A549 (cell line): ENCODE measurements at regions not wholly inside any gene's neighbourhood (a gene's known extent, or its start where the extent isn't known, plus 50 kb on each side); places are given as distances from the start of the nearest gene placed in this dataset.

ENCODE experiments used
- ATAC-seq, 2 experiments: fragments of 200-7000 bp in 1 of 2; fragments of >200 bp in 1 of 2; cut with Nextera tagmentation in 1 of 2; cut with Tn5 transposase in 1 of 2; 3 replicates each; pipeline versions ENCODE4 v1.8.0 to v1.9.1; 2018 to 2020; ENCODE audit warnings: mild to moderate bottlenecking in 1 of 2, moderate library complexity in 1 of 2
- CTCF ChIA-PET: fragments of 300-600 bp; sonication (Branson Sonifier 250); formaldehyde crosslinking; extraction: SDS; loops from one replicate; lab custom pipeline; 2021; ENCODE audit warnings: antibody characterized with exemption, inconsistent platforms; lab: Yijun Ruan, JAX
- POLR2A ChIA-PET: fragments of 350-600 bp; formaldehyde crosslinking; extraction: SDS; loops from one replicate; lab custom pipeline; 2021; ENCODE audit warnings: antibody characterized with exemption, inconsistent platforms; lab: Yijun Ruan, JAX
- DNase-seq, 2 experiments: peaks; one replicate each; pipeline versions ENCODE4 v3.0.0 to v3.0.0-alpha.2; 2011 to 2016; ENCODE audit warnings: low read depth in 1 of 2, low spot score in 1 of 2
- FAIRE-seq: peaks from 2 replicates; lab custom pipeline; 2011; peaks lifted over from hg19 to GRCh38; lab: Jason Lieb, UNC
- H3K27ac ChIP-seq, 2 experiments: fragments of >200 bp; sonication (Bioruptor Twin); formaldehyde crosslinking; 3 replicates each; pipeline ENCODE4 v1.5.1; 2016 to 2017
- H3K4me1 ChIP-seq: fragments of >200 bp; sonication (Bioruptor Twin); formaldehyde crosslinking; 3 replicates; pipeline ENCODE4 v1.6.1; 2016
- H3K4me2 ChIP-seq: fragments of >200 bp; sonication (Bioruptor Twin); formaldehyde crosslinking; 3 replicates; pipeline ENCODE4 v1.6.1; 2016
- H3K4me3 ChIP-seq: fragments of >200 bp; sonication (Bioruptor Twin); formaldehyde crosslinking; 3 replicates; pipeline ENCODE4 v1.5.1; 2016
- H3K9me3 ChIP-seq: fragments of >200 bp; sonication (Bioruptor Twin); formaldehyde crosslinking; 3 replicates; pipeline ENCODE4 v1.6.1; 2016
- ESRRA ChIP-seq: fragments of 150-350 bp; IDR thresholded peaks from 2 replicates; pipeline ENCODE4 v1.6.1; 2014; ENCODE audit warnings: mild to moderate bottlenecking, low read length, borderline replicate concordance
- FOSL2 ChIP-seq, 2 experiments: fragments of 450-650 bp in 1 of 2; fragments of >200 bp in 1 of 2; sonication (Bioruptor Twin) in 1 of 2; formaldehyde crosslinking; IDR thresholded peaks; 2 replicates each; pipeline versions ENCODE4 v1.5.0 to v1.6.1; 2016 to 2020; ENCODE audit warnings: mild to moderate bottlenecking in 1 of 2, moderate library complexity in 1 of 2
- HDAC2 ChIP-seq: fragments of 200-600 bp; sonication (generic); IDR thresholded peaks from 2 replicates; pipeline ENCODE4 v1.6.1; 2016
- HEYL ChIP-seq: fragments of 250-450 bp; sonication (Bioruptor Pico); IDR thresholded peaks from 2 replicates; pipeline ENCODE4 v1.8.0; 2021; ENCODE audit warnings: mild to moderate bottlenecking, moderate library complexity
- HOXA7 ChIP-seq: fragments of 250-450 bp; sonication (Bioruptor Pico); IDR thresholded peaks from 2 replicates; pipeline ENCODE4 v1.5.0; 2020; ENCODE audit warnings: mild to moderate bottlenecking, moderate library complexity
- HOXB5 ChIP-seq: fragments of 250-450 bp; sonication (Bioruptor Pico); IDR thresholded peaks from 2 replicates; pipeline ENCODE4 v1.5.0; 2020; ENCODE audit warnings: mild to moderate bottlenecking, moderate library complexity
- PHF8 ChIP-seq: fragments of 200-600 bp; sonication (generic); IDR thresholded peaks from 2 replicates; pipeline ENCODE4 v1.6.1; 2016; ENCODE audit warnings: low read depth, mild to moderate bottlenecking, antibody characterized with exemption, moderate library complexity, borderline replicate concordance
- POLR2A ChIP-seq: IDR thresholded peaks from 2 replicates; pipeline ENCODE4 v1.6.1; 2012; ENCODE audit warnings: mild to moderate bottlenecking, low read length
- POLR2AphosphoS2 ChIP-seq: conservative IDR thresholded peaks from 2 replicates; pipeline ENCODE4 v1.6.1; 2012; ENCODE audit warnings: low read length, improper control_type of control experiment, inconsistent platforms
- RAD21 ChIP-seq, 2 experiments: fragments of >200 bp in 1 of 2; sonication (Bioruptor Twin) in 1 of 2; formaldehyde crosslinking in 1 of 2; IDR thresholded peaks in 1 of 2; conservative IDR thresholded peaks in 1 of 2; 2 replicates in 1 of 2; 3 replicates in 1 of 2; pipeline ENCODE4 v1.6.1; 2012 to 2018; ENCODE audit warnings: inconsistent platforms in 1 of 2
- RFX5 ChIP-seq: fragments of 450-650 bp; IDR thresholded peaks from 2 replicates; pipeline ENCODE4 v1.7.1; 2014; ENCODE audit warnings: antibody characterized with exemption, mild to moderate bottlenecking, moderate library complexity
- RNF2 ChIP-seq: fragments of 200-600 bp; sonication (generic); IDR thresholded peaks from 2 replicates; pipeline ENCODE4 v1.6.1; 2016; ENCODE audit warnings: low read depth, mild to moderate bottlenecking, antibody characterized with exemption, moderate library complexity, borderline replicate concordance
- SREBF2 ChIP-seq: fragments of 450-650 bp; IDR thresholded peaks from 2 replicates; pipeline ENCODE4 v1.6.1; 2014; ENCODE audit warnings: mild to moderate bottlenecking, moderate library complexity
- ZNF302 ChIP-seq: fragments of 250-450 bp; sonication (Bioruptor Pico); IDR thresholded peaks from 2 replicates; pipeline ENCODE4 v1.9.0; 2021; ENCODE audit warnings: inconsistent platforms, mild to moderate bottlenecking, moderate library complexity
- ZSCAN20 ChIP-seq: fragments of 250-450 bp; sonication (Bioruptor Pico); IDR thresholded peaks from 2 replicates; pipeline ENCODE4 v1.8.0; 2022; ENCODE audit warnings: mild to moderate bottlenecking, moderate library complexity
- WGBS: methylation state at CpG from one replicate; pipeline ENCODE4 v1.1.6; 2017; ENCODE audit errors: missing lambda C conversion rate; 5-methylcytosine and 5-hydroxymethylcytosine counted together
- TF ChIP-seq, protein P1 (sequence below): fragments of 250-450 bp; sonication (Bioruptor Pico); IDR thresholded peaks from 2 replicates; pipeline ENCODE4 v1.5.0; 2021; ENCODE audit warnings: mild to moderate bottlenecking, moderate library complexity, borderline replicate concordance
- TF ChIP-seq, protein P2 (sequence below): IDR thresholded peaks from 2 replicates; pipeline ENCODE4 v1.6.1; 2012
- TF ChIP-seq, protein P3 (sequence below): IDR thresholded peaks from 2 replicates; pipeline ENCODE4 v1.6.1; 2012
- TF ChIP-seq, protein P4 (sequence below): fragments of 150-350 bp; IDR thresholded peaks from 2 replicates; pipeline ENCODE4 v1.6.1; 2014; ENCODE audit warnings: low read depth, mild to moderate bottlenecking, low read length
- TF ChIP-seq, protein P5 (sequence below): fragments of 450-650 bp; IDR thresholded peaks from 2 replicates; pipeline ENCODE4 v1.6.1; 2014; ENCODE audit warnings: antibody characterized with exemption
- TF ChIP-seq, protein P6 (sequence below): fragments of >200 bp; sonication (Bioruptor Twin); formaldehyde crosslinking; IDR thresholded peaks from 3 replicates; pipeline ENCODE4 v1.5.1; 2016
- TF ChIP-seq, protein P7 (sequence below): IDR thresholded peaks from 2 replicates; pipeline ENCODE4 v1.6.1; 2012; ENCODE audit warnings: low read depth, borderline replicate concordance
- TF ChIP-seq, protein P8 (sequence below): fragments of 200-600 bp; sonication (generic); IDR thresholded peaks from 2 replicates; pipeline ENCODE4 v1.6.1; 2016; ENCODE audit warnings: antibody characterized with exemption, mild to moderate bottlenecking, moderate library complexity

DNA sequence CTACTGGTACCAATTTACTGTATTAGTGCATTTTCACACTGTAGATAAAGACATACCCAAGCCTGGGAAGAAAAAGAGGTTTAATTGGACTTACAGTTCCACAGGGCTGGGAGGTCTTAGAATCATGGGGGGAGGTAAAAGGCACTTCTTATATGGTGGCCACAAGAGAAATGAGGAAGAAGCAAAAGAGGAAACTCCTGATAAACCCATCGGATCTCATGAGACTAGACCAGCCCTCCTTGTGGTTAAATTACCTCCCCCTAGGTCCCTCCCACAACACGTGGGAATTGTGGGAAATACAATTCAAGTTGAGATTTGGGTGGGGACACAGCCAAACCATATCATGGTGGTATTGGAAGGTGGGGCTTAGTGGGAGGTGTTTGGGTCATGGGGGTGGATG lies 56.5 kb upstream of the SPDL1 start:
- H3K27ac ChIP-seq: no peak overlapping the region
- no peaks in the 10 kb centered on the region for H3K4me1 ChIP-seq
- no peak for DNase-seq
- H3K4me2 ChIP-seq: no peak overlapping the region
- POLR2A ChIA-PET: no interaction called here
- no peak for ATAC-seq
- TF ChIP-seq RNF2: no peak
- no peak for TF ChIP-seq HOXB5 (CRISPR knock-in tag)
- no peak for TF ChIP-seq ZSCAN20 (CRISPR knock-in tag)
- TF ChIP-seq POLR2AphosphoS2: no peak
- no peak for TF ChIP-seq RFX5
- no peak for TF ChIP-seq RAD21 (conservative IDR thresholded peaks at IDR 0.05 in 1 of 2, IDR thresholded peaks at IDR 0.05 in 1 of 2)
- TF ChIP-seq HDAC2: no peak
- no peak for TF ChIP-seq SREBF2
- TF ChIP-seq, protein P1, sequence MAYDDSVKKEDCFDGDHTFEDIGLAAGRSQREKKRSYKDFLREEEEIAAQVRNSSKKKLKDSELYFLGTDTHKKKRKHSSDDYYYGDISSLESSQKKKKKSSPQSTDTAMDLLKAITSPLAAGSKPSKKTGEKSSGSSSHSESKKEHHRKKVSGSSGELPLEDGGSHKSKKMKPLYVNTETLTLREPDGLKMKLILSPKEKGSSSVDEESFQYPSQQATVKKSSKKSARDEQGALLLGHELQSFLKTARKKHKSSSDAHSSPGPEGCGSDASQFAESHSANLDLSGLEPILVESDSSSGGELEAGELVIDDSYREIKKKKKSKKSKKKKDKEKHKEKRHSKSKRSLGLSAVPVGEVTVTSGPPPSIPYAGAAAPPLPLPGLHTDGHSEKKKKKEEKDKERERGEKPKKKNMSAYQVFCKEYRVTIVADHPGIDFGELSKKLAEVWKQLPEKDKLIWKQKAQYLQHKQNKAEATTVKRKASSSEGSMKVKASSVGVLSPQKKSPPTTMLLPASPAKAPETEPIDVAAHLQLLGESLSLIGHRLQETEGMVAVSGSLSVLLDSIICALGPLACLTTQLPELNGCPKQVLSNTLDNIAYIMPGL (CRISPR knock-in tag): no peak
- no peak for TF ChIP-seq ESRRA
- TF ChIP-seq, protein P2, sequence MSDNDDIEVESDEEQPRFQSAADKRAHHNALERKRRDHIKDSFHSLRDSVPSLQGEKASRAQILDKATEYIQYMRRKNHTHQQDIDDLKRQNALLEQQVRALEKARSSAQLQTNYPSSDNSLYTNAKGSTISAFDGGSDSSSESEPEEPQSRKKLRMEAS: no peak
- CTCF ChIA-PET: no interaction called here
- FAIRE-seq: no peak
- WGBS: 52% methylated on average over 2 of the region's 2 CpGs
- H3K4me3 ChIP-seq: no peak overlapping the region
- no peaks in the 10 kb centered on the region for H3K9me3 ChIP-seq

DNA sequence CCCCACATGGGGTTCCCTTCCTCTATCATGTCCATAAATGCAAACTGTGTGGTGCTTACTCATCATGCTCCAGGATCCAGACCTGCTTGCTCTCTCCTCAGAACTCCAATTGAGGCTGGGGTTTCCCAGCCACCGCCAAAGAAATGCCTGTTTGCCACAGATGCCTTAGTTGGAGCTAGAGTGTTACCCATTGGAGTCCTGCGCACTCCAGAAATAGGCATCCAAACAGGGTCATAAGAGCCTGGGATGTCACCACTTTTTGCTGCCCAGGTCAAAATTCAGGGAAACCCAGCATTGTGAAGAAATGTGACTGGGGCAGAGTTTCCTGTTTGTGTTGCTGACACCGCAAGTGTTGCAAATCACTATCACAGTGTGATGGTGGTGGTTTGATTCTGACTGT lies 60.7 kb upstream of the SPDL1 start:
- CTCF ChIA-PET: no interaction called here
- no peak for FAIRE-seq
- Histone ChIP-seq H3K4me3 (no peak overlapping the region), H3K9me3 (peaks cover 9% of the 10 kb centered on the region), H3K4me2 (no peak overlapping the region), H3K4me1 (no peaks in the 10 kb centered on the region), H3K27ac (no peak overlapping the region)
- 77% methylated on average over 3 of the region's 3 CpGs for WGBS
- POLR2A ChIA-PET: no interaction called here
- DNase-seq: no peak
- ATAC-seq: no peak
- TF ChIP-seq, protein P3, sequence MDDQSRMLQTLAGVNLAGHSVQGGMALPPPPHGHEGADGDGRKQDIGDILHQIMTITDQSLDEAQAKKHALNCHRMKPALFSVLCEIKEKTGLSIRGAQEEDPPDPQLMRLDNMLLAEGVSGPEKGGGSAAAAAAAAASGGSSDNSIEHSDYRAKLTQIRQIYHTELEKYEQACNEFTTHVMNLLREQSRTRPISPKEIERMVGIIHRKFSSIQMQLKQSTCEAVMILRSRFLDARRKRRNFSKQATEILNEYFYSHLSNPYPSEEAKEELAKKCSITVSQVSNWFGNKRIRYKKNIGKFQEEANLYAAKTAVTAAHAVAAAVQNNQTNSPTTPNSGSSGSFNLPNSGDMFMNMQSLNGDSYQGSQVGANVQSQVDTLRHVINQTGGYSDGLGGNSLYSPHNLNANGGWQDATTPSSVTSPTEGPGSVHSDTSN: no peak
- TF ChIP-seq HOXA7 (no peak), FOSL2 (IDR thresholded peaks at IDR 0.05) (no peak), FOSL2 (CRISPR knock-in tag; IDR thresholded peaks at IDR 0.05) (no peak), ESRRA (no peak), HEYL (CRISPR knock-in tag) (no peak), ZNF302 (CRISPR knock-in tag) (no peak), PHF8 (no peak), POLR2A (no peak)
- TF ChIP-seq, protein P4, sequence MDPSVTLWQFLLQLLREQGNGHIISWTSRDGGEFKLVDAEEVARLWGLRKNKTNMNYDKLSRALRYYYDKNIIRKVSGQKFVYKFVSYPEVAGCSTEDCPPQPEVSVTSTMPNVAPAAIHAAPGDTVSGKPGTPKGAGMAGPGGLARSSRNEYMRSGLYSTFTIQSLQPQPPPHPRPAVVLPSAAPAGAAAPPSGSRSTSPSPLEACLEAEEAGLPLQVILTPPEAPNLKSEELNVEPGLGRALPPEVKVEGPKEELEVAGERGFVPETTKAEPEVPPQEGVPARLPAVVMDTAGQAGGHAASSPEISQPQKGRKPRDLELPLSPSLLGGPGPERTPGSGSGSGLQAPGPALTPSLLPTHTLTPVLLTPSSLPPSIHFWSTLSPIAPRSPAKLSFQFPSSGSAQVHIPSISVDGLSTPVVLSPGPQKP: no peak
- TF ChIP-seq, protein P5, sequence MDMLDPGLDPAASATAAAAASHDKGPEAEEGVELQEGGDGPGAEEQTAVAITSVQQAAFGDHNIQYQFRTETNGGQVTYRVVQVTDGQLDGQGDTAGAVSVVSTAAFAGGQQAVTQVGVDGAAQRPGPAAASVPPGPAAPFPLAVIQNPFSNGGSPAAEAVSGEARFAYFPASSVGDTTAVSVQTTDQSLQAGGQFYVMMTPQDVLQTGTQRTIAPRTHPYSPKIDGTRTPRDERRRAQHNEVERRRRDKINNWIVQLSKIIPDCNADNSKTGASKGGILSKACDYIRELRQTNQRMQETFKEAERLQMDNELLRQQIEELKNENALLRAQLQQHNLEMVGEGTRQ: no peak
- TF ChIP-seq, protein P6, sequence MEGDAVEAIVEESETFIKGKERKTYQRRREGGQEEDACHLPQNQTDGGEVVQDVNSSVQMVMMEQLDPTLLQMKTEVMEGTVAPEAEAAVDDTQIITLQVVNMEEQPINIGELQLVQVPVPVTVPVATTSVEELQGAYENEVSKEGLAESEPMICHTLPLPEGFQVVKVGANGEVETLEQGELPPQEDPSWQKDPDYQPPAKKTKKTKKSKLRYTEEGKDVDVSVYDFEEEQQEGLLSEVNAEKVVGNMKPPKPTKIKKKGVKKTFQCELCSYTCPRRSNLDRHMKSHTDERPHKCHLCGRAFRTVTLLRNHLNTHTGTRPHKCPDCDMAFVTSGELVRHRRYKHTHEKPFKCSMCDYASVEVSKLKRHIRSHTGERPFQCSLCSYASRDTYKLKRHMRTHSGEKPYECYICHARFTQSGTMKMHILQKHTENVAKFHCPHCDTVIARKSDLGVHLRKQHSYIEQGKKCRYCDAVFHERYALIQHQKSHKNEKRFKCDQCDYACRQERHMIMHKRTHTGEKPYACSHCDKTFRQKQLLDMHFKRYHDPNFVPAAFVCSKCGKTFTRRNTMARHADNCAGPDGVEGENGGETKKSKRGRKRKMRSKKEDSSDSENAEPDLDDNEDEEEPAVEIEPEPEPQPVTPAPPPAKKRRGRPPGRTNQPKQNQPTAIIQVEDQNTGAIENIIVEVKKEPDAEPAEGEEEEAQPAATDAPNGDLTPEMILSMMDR: no peak
- TF ChIP-seq, protein P7, sequence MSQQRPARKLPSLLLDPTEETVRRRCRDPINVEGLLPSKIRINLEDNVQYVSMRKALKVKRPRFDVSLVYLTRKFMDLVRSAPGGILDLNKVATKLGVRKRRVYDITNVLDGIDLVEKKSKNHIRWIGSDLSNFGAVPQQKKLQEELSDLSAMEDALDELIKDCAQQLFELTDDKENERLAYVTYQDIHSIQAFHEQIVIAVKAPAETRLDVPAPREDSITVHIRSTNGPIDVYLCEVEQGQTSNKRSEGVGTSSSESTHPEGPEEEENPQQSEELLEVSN: no peak
- TF ChIP-seq, protein P8, sequence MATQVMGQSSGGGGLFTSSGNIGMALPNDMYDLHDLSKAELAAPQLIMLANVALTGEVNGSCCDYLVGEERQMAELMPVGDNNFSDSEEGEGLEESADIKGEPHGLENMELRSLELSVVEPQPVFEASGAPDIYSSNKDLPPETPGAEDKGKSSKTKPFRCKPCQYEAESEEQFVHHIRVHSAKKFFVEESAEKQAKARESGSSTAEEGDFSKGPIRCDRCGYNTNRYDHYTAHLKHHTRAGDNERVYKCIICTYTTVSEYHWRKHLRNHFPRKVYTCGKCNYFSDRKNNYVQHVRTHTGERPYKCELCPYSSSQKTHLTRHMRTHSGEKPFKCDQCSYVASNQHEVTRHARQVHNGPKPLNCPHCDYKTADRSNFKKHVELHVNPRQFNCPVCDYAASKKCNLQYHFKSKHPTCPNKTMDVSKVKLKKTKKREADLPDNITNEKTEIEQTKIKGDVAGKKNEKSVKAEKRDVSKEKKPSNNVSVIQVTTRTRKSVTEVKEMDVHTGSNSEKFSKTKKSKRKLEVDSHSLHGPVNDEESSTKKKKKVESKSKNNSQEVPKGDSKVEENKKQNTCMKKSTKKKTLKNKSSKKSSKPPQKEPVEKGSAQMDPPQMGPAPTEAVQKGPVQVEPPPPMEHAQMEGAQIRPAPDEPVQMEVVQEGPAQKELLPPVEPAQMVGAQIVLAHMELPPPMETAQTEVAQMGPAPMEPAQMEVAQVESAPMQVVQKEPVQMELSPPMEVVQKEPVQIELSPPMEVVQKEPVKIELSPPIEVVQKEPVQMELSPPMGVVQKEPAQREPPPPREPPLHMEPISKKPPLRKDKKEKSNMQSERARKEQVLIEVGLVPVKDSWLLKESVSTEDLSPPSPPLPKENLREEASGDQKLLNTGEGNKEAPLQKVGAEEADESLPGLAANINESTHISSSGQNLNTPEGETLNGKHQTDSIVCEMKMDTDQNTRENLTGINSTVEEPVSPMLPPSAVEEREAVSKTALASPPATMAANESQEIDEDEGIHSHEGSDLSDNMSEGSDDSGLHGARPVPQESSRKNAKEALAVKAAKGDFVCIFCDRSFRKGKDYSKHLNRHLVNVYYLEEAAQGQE: no peak
- TF ChIP-seq, protein P1 (CRISPR knock-in tag): no peak
